ENCODE measurements at regions not wholly inside any gene's neighbourhood (a gene's known extent, or its start where the extent isn't known, plus 50 kb on each side); places are given as distances from the start of the nearest gene placed in this dataset.
"Not testable (repeated sequence)": the region's sequence is repeated elsewhere in the genome, so short reads cannot be mapped to it uniquely, and the experiment has no call there.

DNA sequence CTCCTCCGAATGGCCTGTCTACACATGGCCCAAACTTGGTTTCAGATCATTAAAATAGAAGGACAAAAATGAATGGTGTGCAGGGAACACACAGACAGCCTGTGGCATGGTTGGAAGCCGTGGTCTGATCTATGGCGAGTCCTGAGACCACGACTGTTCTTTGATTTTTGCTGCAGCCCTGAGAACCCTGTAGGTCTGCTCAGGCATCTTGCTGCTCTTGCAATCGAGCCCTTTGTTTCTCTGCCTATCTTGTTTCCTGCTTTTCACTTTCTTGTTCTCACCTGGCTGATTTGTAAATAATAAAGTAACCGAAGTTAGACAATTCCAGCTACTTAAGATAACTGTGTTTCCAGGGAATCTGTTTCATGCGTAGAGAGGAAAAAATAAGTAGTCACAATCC lies 54.1 kb upstream of the NBPF9 start:
- not testable (repeated sequence) for H3K27me3 Mint-ChIP-seq (ENCODE audit: low read depth); DNase-seq; ATAC-seq; H3K36me3 Mint-ChIP-seq (ENCODE audit: insufficient read depth); H3K9me3 Mint-ChIP-seq; H3K4me1 Mint-ChIP-seq (ENCODE audit: low read depth)
- H3K4me3 Mint-ChIP-seq, result peak overlapping the region; percentile 46

DNA sequence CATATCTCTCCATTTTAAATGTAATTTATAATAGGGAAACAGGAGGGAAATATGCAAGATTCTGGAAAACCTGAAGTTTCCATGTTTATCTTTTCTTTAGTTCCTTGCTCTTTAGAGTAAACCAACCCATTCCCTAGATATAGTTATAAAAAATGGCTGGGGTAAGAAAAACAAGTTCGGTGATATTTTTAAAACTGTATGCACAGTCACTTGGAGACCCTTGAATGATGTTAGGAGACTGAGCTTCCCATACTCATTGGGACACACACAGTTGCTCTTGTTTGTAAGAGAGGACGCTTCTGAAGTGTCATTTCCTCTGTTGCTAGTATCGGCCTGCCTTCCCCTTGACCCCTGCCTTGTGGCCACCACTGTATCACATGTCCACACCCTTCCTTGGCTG lies 55.0 kb upstream of the NBPF9 start:
- ATAC-seq, result not testable (repeated sequence)

DNA sequence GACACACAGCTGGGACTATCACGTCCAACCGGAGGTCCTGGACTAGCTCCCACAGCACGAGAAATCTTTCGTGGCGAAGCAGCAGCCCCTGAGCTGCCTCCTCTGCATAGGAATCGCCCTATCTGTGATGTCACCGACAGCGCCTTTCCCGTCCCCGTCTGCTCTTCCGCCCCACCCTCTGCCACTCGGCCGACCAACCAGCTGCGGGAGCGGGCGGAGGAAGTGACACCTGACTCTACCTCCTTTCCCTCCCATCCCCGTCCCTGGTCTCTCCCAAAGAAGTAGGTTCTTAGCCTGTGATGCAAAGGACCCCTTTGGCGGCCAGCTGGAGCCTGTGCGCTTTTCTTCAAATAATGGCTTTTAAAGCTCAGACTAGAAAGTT lies 59.7 kb upstream of the NBPF9 start:
- ATAC-seq, result peak; percentile 79 to 87
- not testable (repeated sequence) for H3K4me3 Mint-ChIP-seq; H3K9me3 Mint-ChIP-seq; H3K36me3 Mint-ChIP-seq (ENCODE audit: insufficient read depth); H3K27me3 Mint-ChIP-seq (ENCODE audit: low read depth); DNase-seq; H3K4me1 Mint-ChIP-seq (ENCODE audit: low read depth)

More for the DNA sequence above, 55.0 kb upstream of the NBPF9 start:
- H3K36me3 Mint-ChIP-seq (ENCODE audit: insufficient read depth); H3K4me1 Mint-ChIP-seq (ENCODE audit: low read depth); H3K27me3 Mint-ChIP-seq (ENCODE audit: low read depth); H3K4me3 Mint-ChIP-seq; DNase-seq; H3K9me3 Mint-ChIP-seq: not testable (repeated sequence)

DNA sequence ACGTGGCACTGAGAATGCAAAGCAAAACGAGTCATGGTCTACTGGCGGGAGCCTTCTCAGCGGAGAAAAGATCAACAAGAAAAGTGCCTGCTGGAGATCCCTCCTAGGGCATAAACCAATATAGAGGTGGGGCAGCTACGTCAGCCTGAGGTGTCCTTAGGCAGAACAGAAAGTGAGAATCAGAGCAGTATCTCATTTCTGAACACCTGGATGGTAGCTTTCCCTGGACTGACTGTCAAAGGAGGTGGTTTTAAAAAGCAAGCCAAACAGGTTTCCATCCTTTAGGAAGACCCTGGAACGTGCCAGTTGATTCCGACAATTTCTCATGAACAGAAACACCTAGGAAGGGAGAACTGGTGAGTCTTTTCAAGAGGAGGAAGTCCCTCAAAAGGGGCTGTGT lies 71.4 kb upstream of the NBPF9 start:
- not testable (repeated sequence) for ATAC-seq; H3K9me3 Mint-ChIP-seq; H3K27me3 Mint-ChIP-seq (ENCODE audit: low read depth); H3K36me3 Mint-ChIP-seq (ENCODE audit: insufficient read depth); H3K4me1 Mint-ChIP-seq (ENCODE audit: low read depth); DNase-seq
- H3K4me3 Mint-ChIP-seq, result peak overlapping the region; percentile 62

DNA sequence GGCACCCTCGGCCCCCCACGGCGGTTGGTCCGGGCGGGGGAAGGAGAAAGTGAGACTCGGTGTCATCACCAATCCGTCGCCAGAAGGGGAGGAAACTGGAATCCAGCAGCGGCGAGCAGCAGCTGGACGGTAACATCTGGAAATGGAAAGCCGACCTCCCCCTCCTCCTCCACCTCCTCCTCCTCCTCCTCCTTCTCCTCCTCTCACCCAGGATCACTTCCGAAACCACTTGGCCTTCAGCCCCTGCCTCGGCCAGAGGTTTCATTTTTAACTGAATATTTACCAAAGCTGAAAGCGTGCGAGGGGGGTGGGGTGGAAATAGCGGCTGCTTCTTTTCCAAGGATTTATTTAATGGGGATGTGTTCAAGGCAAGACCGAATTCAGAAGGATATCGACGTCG lies 72.5 kb upstream of the NBPF9 start:
- DNase-seq; H3K9me3 Mint-ChIP-seq; H3K36me3 Mint-ChIP-seq (ENCODE audit: insufficient read depth); H3K27me3 Mint-ChIP-seq (ENCODE audit: low read depth); H3K4me1 Mint-ChIP-seq (ENCODE audit: low read depth); ATAC-seq: not testable (repeated sequence)
- H3K4me3 Mint-ChIP-seq, result peak overlapping the region; percentile 61

DNA sequence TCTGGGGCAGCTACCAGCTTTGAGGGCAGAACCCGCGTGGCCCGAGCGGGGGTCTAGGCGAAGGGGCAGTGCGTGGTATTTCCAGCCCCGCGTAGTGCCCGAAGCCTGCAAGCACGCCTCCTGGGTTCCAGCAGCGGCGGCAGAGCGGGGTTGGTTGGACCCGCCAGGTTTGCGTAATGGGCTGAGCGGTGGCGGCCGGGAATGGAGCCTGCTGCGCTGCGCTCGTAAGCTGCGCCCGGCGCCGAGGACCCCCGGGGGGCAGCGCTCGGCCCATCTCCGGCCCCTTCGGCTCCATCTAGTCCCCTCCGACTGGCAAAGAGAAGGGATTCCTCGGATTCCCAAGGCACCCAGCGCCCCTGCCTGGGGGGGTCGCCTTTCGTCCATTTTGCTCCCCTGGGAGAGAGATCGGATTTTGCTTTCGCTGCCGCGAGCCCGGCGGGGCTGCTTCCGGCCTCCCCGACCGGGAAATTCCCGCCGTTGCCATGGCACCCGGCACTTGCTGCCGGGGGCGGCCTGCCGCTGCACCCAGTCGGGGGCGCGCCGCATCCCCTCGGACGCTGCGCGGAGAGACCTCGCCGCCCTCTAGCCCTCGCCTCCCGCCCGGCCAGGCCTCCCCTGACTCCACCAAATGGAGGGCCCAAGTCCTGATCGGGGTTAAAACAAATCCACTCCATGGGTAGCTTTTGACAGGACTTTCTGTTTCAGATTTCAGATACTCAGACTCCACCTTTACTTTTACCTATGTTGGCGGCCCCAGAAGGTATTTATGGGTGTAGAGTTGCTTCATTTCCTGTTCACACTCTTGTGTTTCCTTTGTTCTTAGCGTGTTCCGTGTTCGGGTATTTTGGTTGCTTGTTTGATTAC lies 73.3 kb upstream of the NBPF9 start:
- H3K36me3 Mint-ChIP-seq (ENCODE audit: insufficient read depth); H3K27me3 Mint-ChIP-seq (ENCODE audit: low read depth); ATAC-seq; H3K9me3 Mint-ChIP-seq; H3K4me1 Mint-ChIP-seq (ENCODE audit: low read depth): not testable (repeated sequence)
- H3K4me3 Mint-ChIP-seq, result peak overlapping the region; percentile 84
- peak; percentile 66 for DNase-seq

DNA sequence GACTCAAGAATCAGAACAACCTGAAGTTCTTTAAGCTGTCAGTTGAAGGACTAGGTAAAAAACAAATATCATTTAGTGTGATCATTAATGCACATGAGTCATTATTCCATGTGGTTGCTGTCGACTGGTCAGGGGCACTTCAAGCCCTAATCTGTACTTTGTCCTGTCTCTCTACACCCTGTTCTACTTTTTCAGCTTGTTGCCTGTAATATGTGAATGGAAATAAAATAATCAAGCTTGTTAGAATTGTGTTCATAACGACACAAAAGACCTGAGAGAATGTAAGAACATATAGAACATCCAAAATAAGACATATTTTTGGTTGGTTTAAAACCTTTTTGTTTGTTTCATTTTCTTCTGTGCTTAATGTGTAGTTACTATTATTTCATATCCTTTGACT lies 87.4 kb upstream of the NBPF9 start:
- not testable (repeated sequence) for ATAC-seq; DNase-seq; H3K9me3 Mint-ChIP-seq; H3K4me1 Mint-ChIP-seq (ENCODE audit: low read depth); H3K27me3 Mint-ChIP-seq (ENCODE audit: low read depth); H3K36me3 Mint-ChIP-seq (ENCODE audit: insufficient read depth); H3K4me3 Mint-ChIP-seq

DNA sequence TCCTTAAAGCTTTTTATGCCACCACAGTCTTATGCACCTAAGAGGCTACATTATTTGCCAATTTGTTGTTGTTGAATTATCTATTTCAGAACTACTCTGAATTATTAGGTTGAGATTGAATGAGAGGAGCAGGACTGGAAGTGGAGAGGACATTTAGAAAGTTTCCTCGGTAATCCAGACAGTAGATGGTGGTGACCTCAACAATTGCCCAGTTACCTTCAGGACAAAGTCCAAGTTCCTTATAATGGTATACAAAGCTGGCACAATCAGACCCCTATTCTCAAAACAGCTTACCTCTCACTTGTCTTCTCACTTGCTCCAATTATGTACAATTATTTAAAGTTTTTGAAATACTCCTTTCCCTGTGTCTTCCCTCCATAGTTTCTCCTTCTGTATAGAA lies 93.3 kb upstream of the NBPF9 start:
- H3K27me3 Mint-ChIP-seq (ENCODE audit: low read depth), result not testable (repeated sequence)

DNA sequence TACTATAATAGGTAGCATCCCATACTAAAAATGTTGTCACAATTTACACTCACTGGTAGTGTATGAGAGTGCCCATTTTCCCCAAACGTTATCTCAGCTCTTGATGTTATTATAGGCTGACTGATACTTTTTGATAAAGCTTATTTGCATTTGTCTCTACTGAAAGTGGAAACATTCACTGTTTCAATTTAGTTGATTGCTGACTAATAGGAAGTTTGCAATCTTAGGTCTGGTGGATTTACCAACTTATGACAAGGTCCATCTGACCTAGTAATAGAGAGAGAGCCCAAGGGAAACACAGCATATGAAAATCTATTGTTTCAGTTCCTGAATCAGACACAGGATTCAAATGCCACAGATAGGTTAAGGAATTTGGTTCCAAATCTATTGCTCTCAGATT lies 97.2 kb upstream of the NBPF9 start:
- not testable (repeated sequence) for DNase-seq; H3K9me3 Mint-ChIP-seq; H3K27me3 Mint-ChIP-seq (ENCODE audit: low read depth); H3K36me3 Mint-ChIP-seq (ENCODE audit: insufficient read depth); H3K4me3 Mint-ChIP-seq
- ATAC-seq, result peak; percentile 18 to 21
- peaks cover 12% of the 10 kb centered on the region for H3K4me1 Mint-ChIP-seq (ENCODE audit: low read depth)

More for the DNA sequence above, 93.3 kb upstream of the NBPF9 start:
- not testable (repeated sequence) for H3K4me3 Mint-ChIP-seq; H3K9me3 Mint-ChIP-seq; ATAC-seq; H3K36me3 Mint-ChIP-seq (ENCODE audit: insufficient read depth); DNase-seq
- peaks cover 10% of the 10 kb centered on the region for H3K4me1 Mint-ChIP-seq (ENCODE audit: low read depth)

DNA sequence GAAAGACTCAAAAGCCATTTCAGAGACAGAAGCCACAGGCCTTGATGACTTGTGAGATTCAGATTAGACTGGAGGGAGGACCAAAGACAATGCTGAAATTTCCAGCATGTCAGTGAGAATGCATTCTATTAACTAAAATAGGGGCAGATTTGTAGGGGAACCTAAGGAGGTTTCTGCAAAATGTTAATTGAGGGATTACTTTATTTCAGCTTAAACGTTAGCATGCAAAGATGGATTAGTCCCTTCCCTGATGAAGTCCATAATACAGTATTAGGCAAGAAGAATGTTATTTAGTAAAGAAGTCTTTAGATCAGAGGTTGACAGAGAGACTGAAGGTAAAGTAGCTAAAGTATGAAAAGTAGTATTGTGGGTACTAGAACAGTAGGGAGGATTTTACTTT lies 98.9 kb upstream of the NBPF9 start:
- not testable (repeated sequence) for H3K4me3 Mint-ChIP-seq; H3K36me3 Mint-ChIP-seq (ENCODE audit: insufficient read depth); ATAC-seq; H3K27me3 Mint-ChIP-seq (ENCODE audit: low read depth); DNase-seq; H3K4me1 Mint-ChIP-seq (ENCODE audit: low read depth); H3K9me3 Mint-ChIP-seq

DNA sequence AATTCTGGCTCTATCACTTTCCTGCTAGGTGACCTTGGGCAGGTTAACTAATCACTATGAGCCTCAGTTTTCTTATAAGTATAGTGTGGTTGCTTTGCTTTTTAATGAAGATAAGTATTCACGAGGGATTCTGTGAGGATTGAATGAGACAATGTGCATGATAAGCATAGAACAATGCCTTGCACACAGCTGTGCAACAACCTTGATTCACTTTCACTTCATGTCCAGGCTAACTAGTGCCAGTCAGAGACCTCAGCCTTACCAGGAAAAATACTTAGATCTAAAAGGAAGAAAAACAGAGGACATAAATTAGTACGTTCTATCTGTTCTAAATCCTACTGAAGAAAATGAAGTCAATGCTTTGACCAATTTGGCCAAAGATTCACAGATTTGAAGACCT lies 101.0 kb upstream of the NBPF9 start:
- not testable (repeated sequence) for H3K4me1 Mint-ChIP-seq (ENCODE audit: low read depth); ATAC-seq; H3K27me3 Mint-ChIP-seq (ENCODE audit: low read depth); H3K4me3 Mint-ChIP-seq; H3K9me3 Mint-ChIP-seq; H3K36me3 Mint-ChIP-seq (ENCODE audit: insufficient read depth); DNase-seq

DNA sequence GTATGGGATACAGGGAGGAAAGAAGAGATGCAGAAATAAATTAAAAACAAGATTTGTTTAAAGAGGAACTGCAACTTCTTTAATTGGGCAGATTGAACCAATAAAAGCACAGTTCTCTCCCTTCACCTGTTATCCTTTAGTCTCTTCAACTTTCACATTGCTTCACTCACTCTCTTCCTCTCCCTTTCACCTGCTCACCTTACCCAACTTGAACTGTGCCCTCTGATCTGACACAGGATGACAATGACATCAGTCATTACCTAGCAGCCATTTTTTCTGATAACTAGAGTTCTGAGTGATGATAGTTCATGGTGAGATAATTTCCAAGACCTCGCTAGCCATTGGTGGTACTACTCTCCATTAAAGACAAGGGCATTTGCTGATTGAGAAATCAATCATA lies 105.5 kb upstream of the NBPF9 start:
- DNase-seq; ATAC-seq; H3K4me1 Mint-ChIP-seq (ENCODE audit: low read depth); H3K9me3 Mint-ChIP-seq; H3K27me3 Mint-ChIP-seq (ENCODE audit: low read depth); H3K36me3 Mint-ChIP-seq (ENCODE audit: insufficient read depth); H3K4me3 Mint-ChIP-seq: not testable (repeated sequence)

DNA sequence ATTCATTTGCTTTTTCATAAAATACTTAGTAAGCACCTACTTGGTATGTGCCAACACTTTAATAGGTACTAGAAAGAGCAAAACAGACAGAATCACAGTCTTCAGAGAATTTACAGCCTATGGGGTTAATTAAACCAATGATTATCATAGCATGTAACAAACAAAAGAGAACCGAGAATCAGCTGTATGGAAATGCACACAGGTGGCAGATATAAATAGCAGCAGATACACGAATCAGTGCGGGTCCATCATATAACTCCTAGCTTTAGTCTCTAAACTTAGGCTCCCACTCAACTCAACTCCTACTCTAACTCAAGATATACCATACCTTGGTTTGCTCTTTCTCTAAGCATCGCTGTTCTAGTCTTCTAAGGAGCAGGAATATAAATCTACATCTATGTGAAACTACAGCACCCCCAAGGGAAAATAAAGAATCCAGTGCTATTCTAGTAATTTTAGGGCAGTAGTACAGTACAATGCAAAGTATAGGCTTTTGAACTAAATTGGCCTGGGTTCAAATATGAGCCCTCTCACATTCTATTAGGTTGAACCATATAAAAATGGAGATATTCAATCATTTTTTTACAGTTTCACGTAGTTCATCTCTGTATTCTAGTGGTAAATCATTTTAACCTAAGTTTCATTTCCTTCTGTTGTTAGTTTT lies 108.5 kb upstream of the NBPF9 start:
- H3K4me3 Mint-ChIP-seq; H3K9me3 Mint-ChIP-seq; DNase-seq; H3K27me3 Mint-ChIP-seq (ENCODE audit: low read depth); H3K4me1 Mint-ChIP-seq (ENCODE audit: low read depth); H3K36me3 Mint-ChIP-seq (ENCODE audit: insufficient read depth); ATAC-seq: not testable (repeated sequence)

DNA sequence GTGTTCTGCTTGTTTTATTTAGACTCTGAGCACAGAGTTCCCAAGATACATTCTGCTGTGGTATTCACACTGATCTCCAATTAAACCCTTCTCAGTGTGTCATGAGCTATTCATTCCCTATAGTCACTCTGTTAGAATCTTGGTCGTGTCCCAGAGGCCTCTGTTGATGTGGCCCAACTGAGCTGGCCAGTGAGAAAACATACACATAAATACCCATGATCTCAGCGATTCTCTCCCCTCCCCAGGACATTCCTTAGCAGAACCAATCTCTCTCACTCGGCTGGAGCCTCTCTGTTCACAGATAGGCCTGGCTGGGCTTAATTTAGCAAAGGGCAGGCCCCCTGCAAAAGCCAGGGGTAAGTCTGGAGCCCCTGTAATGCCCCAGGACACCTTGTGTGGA lies 109.6 kb upstream of the NBPF9 start:
- ATAC-seq; H3K9me3 Mint-ChIP-seq; H3K4me1 Mint-ChIP-seq (ENCODE audit: low read depth); H3K36me3 Mint-ChIP-seq (ENCODE audit: insufficient read depth); H3K27me3 Mint-ChIP-seq (ENCODE audit: low read depth); H3K4me3 Mint-ChIP-seq; DNase-seq: not testable (repeated sequence)

DNA sequence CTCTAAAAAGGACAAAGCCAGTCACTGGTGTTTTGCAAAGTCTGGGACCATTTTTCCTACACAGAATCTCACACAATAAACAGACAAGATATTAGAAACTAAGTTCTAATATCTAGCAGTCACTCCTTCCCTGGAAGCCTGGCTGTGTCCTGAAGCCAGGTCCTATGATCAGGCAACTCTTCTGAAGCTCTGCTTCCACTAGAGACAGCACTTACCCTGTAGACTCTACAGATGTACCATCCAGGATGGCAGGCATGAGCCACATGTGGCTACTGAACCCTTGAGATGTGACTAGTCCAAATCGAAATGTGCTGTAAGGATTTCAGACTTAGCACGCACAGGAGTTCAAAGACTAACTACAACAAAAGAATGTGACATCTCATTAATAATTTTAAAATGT lies 110.3 kb upstream of the NBPF9 start:
- H3K9me3 Mint-ChIP-seq; DNase-seq; H3K4me1 Mint-ChIP-seq (ENCODE audit: low read depth); ATAC-seq; H3K36me3 Mint-ChIP-seq (ENCODE audit: insufficient read depth); H3K27me3 Mint-ChIP-seq (ENCODE audit: low read depth); H3K4me3 Mint-ChIP-seq: not testable (repeated sequence)

Data from activated T-cell treated with anti-CD3 and anti-CD28 coated beads, Interleukin-2, amount 50 U/mL, for 4 hours (primary cell).